ENCODE measurements at regions not wholly inside any gene's neighbourhood (a gene's known extent, or its start where the extent isn't known, plus 50 kb on each side); places are given as distances from the start of the nearest gene placed in this dataset.
"Not testable (repeated sequence)": the region's sequence is repeated elsewhere in the genome, so short reads cannot be mapped to it uniquely, and the experiment has no call there.

- intact Hi-C loops (cut with micrococcal nuclease) = no loop called here
- Mint-ChIP-seq H3K9me3 (ENCODE audit: unreplicated experiment) (no peaks in the 10 kb centered on the region), H3K36me3 (ENCODE audit: insufficient read depth, unreplicated experiment) (no peaks in the 10 kb centered on the region), H3K27ac (ENCODE audit: low read depth, unreplicated experiment) (no peak overlapping the region), H3K4me3 (ENCODE audit: unreplicated experiment) (no peak overlapping the region), H3K27me3 (ENCODE audit: insufficient read depth, unreplicated experiment) (peaks cover 100% of the 10 kb centered on the region), H3K4me1 (ENCODE audit: insufficient read depth, unreplicated experiment) (no peaks in the 10 kb centered on the region)
- CTCF ChIA-PET = no interaction called here
- DNase-seq (ENCODE audit: unreplicated experiment) = no peak
- TF ChIP-seq CTCF (IDR thresholded peaks at IDR 0.05; ENCODE audit: unreplicated experiment) = no peak
- no TSS peak for BruUV-seq (replicated peaks)
- POLR2A ChIA-PET = no interaction called here
Observed at GRCh38 chr2:142423603-142424002, 292.8 kb upstream of the LRP1B start.

GRCh38 chr2:142422769-142423168, 292.0 kb upstream of the LRP1B start:
- BruUV-seq (replicated peaks) = no TSS peak

GRCh38 chr2:142422041-142422440, 291.2 kb upstream of the LRP1B start:
- DNase-seq (ENCODE audit: unreplicated experiment) = no peak
- intact Hi-C loops (cut with micrococcal nuclease) = no loop called here
- ChIA-PET POLR2A (no interaction called here), CTCF (no interaction called here)
- no peaks in the 10 kb centered on the region for H3K4me1 Mint-ChIP-seq (ENCODE audit: insufficient read depth, unreplicated experiment)
- TF ChIP-seq CTCF (IDR thresholded peaks at IDR 0.05; ENCODE audit: unreplicated experiment) = no peak
- H3K27me3 Mint-ChIP-seq (ENCODE audit: insufficient read depth, unreplicated experiment) = peaks cover 100% of the 10 kb centered on the region
- no TSS peak for BruUV-seq (replicated peaks)
- H3K9me3 Mint-ChIP-seq (ENCODE audit: unreplicated experiment) = no peaks in the 10 kb centered on the region
- H3K4me3 Mint-ChIP-seq (ENCODE audit: unreplicated experiment) = no peak overlapping the region
- no peaks in the 10 kb centered on the region for H3K36me3 Mint-ChIP-seq (ENCODE audit: insufficient read depth, unreplicated experiment)
- H3K27ac Mint-ChIP-seq (ENCODE audit: low read depth, unreplicated experiment) = no peak overlapping the region

More at GRCh38 chr2:142422769-142423168, 292.0 kb upstream of the LRP1B start:
- ChIA-PET CTCF (no interaction called here), POLR2A (no interaction called here)
- no peaks in the 10 kb centered on the region for H3K4me1 Mint-ChIP-seq (ENCODE audit: insufficient read depth, unreplicated experiment)
- no peak for TF ChIP-seq CTCF (IDR thresholded peaks at IDR 0.05; ENCODE audit: unreplicated experiment)
- H3K36me3 Mint-ChIP-seq (ENCODE audit: insufficient read depth, unreplicated experiment) = no peaks in the 10 kb centered on the region
- no peak overlapping the region for H3K4me3 Mint-ChIP-seq (ENCODE audit: unreplicated experiment)
- H3K27me3 Mint-ChIP-seq (ENCODE audit: insufficient read depth, unreplicated experiment) = peaks cover 100% of the 10 kb centered on the region
- no peak for DNase-seq (ENCODE audit: unreplicated experiment)
- no peaks in the 10 kb centered on the region for H3K9me3 Mint-ChIP-seq (ENCODE audit: unreplicated experiment)
- intact Hi-C loops (cut with micrococcal nuclease) = no loop called here
- no peak overlapping the region for H3K27ac Mint-ChIP-seq (ENCODE audit: low read depth, unreplicated experiment)

GRCh38 chr2:142418699-142419098, 287.9 kb upstream of the LRP1B start:
- intact Hi-C loops (cut with micrococcal nuclease) = not testable (repeated sequence)

GRCh38 chr2:142416996-142417395, 286.2 kb upstream of the LRP1B start:
- H3K36me3 Mint-ChIP-seq (ENCODE audit: insufficient read depth, unreplicated experiment) = no peaks in the 10 kb centered on the region
- intact Hi-C loops (cut with micrococcal nuclease) = no loop called here
- no peaks in the 10 kb centered on the region for H3K4me1 Mint-ChIP-seq (ENCODE audit: insufficient read depth, unreplicated experiment)
- no peak overlapping the region for H3K4me3 Mint-ChIP-seq (ENCODE audit: unreplicated experiment)
- TF ChIP-seq CTCF (IDR thresholded peaks at IDR 0.05; ENCODE audit: unreplicated experiment) = no peak
- ChIA-PET POLR2A (no interaction called here), CTCF (no interaction called here)
- H3K27me3 Mint-ChIP-seq (ENCODE audit: insufficient read depth, unreplicated experiment) = peaks cover 97% of the 10 kb centered on the region
- no TSS peak for BruUV-seq (replicated peaks)
- DNase-seq (ENCODE audit: unreplicated experiment) = no peak
- no peaks in the 10 kb centered on the region for H3K9me3 Mint-ChIP-seq (ENCODE audit: unreplicated experiment)
- H3K27ac Mint-ChIP-seq (ENCODE audit: low read depth, unreplicated experiment) = no peak overlapping the region

More at GRCh38 chr2:142418699-142419098, 287.9 kb upstream of the LRP1B start:
- H3K36me3 Mint-ChIP-seq (ENCODE audit: insufficient read depth, unreplicated experiment); H3K27ac Mint-ChIP-seq (ENCODE audit: low read depth, unreplicated experiment); BruUV-seq (replicated peaks); H3K4me3 Mint-ChIP-seq (ENCODE audit: unreplicated experiment); CTCF ChIA-PET; POLR2A ChIA-PET; H3K4me1 Mint-ChIP-seq (ENCODE audit: insufficient read depth, unreplicated experiment); DNase-seq (ENCODE audit: unreplicated experiment); H3K9me3 Mint-ChIP-seq (ENCODE audit: unreplicated experiment): not testable (repeated sequence)
- peaks cover 100% of the 10 kb centered on the region for H3K27me3 Mint-ChIP-seq (ENCODE audit: insufficient read depth, unreplicated experiment)

All from MCF 10A (cell line).